ENCODE measurements at regions not wholly inside any gene's neighbourhood (a gene's known extent, or its start where the extent isn't known, plus 50 kb on each side); places are given as distances from the start of the nearest gene placed in this dataset. TPM values are rescaled to one million over a fixed set of nuclear protein-coding genes. Genes with fewer than 3 reads are reported as not detected.

DNA sequence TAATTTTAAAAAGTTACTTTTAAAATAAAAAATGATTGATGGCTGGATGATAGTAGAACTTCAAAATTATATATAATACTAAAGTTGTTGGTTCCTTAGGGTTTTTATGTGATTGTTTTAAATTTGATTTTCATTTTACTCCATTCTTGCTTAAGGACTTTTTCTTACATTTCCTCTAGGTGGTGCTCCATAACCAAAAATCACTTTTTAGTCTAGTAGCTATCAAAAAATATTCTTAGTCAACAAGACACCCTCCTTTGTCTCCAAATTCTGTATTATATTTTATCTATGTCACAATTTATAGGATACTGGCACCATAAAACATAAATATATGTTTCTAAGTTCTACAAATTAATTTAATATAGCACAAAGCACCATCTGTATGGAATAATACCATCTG lies 67.2 kb upstream of the BRWD3 start:
- POLR2A ChIA-PET = no interaction called here

More for the DNA sequence above, 67.2 kb upstream of the BRWD3 start:
- Histone ChIP-seq H3K36me3 (ENCODE audit: control insufficient read depth in 2 of 2, insufficient read depth in 2 of 2, low read length in 1 of 2) (no peaks in the 10 kb centered on the region), H3K4me3 (no peak overlapping the region), H3K9me3 (replicated peaks; ENCODE audit: control insufficient read depth, insufficient read depth, low read length) (no peaks in the 10 kb centered on the region), H3K4me2 (ENCODE audit: control insufficient read depth, insufficient read depth) (no peak overlapping the region), H3K27ac (ENCODE audit: control insufficient read depth, insufficient read depth) (no peak overlapping the region), H3K27me3 (replicated peaks in 1 of 2; ENCODE audit: control insufficient read depth in 2 of 2, insufficient read depth in 2 of 2, low read length in 1 of 2) (no peaks in the 10 kb centered on the region), H3K9ac (ENCODE audit: control insufficient read depth, insufficient read depth, low read length) (no peak overlapping the region), H2AFZ (ENCODE audit: control insufficient read depth, low read depth, low read length) (no peak overlapping the region), H4K20me1 (ENCODE audit: control insufficient read depth, insufficient read depth) (no peaks in the 10 kb centered on the region), H3K4me1 (ENCODE audit: control insufficient read depth, insufficient read depth, low read length) (no peaks in the 10 kb centered on the region), H3K79me2 (ENCODE audit: control insufficient read depth, insufficient read depth, low read length) (no peaks in the 10 kb centered on the region)
- no peak for TF ChIP-seq TBL1XR1 (IDR thresholded peaks at IDR 0.05; ENCODE audit: low read depth, low read length)
- no peak for TF ChIP-seq SREBF2 (IDR thresholded peaks at IDR 0.05; ENCODE audit: low read length)
- TF ChIP-seq RFX5 (IDR thresholded peaks at IDR 0.05; ENCODE audit: low read depth, low read length) = no peak
- TF ChIP-seq RAD21 (IDR thresholded peaks at IDR 0.05; ENCODE audit: insufficient read depth, low read depth, low read length) = peak; percentile 65
- no peak for TF ChIP-seq RBBP5 (conservative IDR thresholded peaks at IDR 0.05)
- TF ChIP-seq SMC3 (IDR thresholded peaks at IDR 0.05; ENCODE audit: borderline replicate concordance, low read length) = peak; percentile 37; the same call in 1 of the 2 replicates
- TF ChIP-seq, protein P1, sequence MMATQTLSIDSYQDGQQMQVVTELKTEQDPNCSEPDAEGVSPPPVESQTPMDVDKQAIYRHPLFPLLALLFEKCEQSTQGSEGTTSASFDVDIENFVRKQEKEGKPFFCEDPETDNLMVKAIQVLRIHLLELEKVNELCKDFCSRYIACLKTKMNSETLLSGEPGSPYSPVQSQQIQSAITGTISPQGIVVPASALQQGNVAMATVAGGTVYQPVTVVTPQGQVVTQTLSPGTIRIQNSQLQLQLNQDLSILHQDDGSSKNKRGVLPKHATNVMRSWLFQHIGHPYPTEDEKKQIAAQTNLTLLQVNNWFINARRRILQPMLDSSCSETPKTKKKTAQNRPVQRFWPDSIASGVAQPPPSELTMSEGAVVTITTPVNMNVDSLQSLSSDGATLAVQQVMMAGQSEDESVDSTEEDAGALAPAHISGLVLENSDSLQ (IDR thresholded peaks at IDR 0.05) = no peak
- TF ChIP-seq, protein P2, sequence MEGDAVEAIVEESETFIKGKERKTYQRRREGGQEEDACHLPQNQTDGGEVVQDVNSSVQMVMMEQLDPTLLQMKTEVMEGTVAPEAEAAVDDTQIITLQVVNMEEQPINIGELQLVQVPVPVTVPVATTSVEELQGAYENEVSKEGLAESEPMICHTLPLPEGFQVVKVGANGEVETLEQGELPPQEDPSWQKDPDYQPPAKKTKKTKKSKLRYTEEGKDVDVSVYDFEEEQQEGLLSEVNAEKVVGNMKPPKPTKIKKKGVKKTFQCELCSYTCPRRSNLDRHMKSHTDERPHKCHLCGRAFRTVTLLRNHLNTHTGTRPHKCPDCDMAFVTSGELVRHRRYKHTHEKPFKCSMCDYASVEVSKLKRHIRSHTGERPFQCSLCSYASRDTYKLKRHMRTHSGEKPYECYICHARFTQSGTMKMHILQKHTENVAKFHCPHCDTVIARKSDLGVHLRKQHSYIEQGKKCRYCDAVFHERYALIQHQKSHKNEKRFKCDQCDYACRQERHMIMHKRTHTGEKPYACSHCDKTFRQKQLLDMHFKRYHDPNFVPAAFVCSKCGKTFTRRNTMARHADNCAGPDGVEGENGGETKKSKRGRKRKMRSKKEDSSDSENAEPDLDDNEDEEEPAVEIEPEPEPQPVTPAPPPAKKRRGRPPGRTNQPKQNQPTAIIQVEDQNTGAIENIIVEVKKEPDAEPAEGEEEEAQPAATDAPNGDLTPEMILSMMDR (IDR thresholded peaks at IDR 0.05 in 2 of 3, conservative IDR thresholded peaks at IDR 0.05 in 1 of 3; ENCODE audit: control insufficient read depth in 2 of 3, extremely low read depth in 1 of 3, insufficient read depth in 1 of 3, low read depth in 3 of 3, low read length in 3 of 3) = peak; percentile 30 to 49 (median 36); a peak in 4 of 6 replicates
- no peak for TF ChIP-seq CEBPB (IDR thresholded peaks at IDR 0.05; ENCODE audit: borderline replicate concordance in 1 of 2, low read depth in 2 of 2, low read length in 2 of 2)
- TF ChIP-seq GATAD2B (conservative IDR thresholded peaks at IDR 0.05; ENCODE audit: low read depth) = no peak
- ChIA-PET CTCF (interaction anchor here (0.7 to 2.2 kb wide), 7 partner anchors 244 to 1081 kb away, joined by 3 to 12 read pairs (median 7); no protein-coding TSS in a partner anchor), SMC1A (ENCODE audit: uncharacterized antibody, unreplicated experiment) (interaction anchor here (0.8 to 2.0 kb wide), 4 partner anchors 197 to 500 kb away, joined by 3 to 10 read pairs (median 6); no protein-coding TSS in a partner anchor), RAD21 (ENCODE audit: unreplicated experiment) (interaction anchor here (1.0 to 1.5 kb wide), 4 partner anchors 244 to 501 kb away, joined by 3 to 9 read pairs (median 6); no protein-coding TSS in a partner anchor)
- DNase-seq (ENCODE audit: low read depth, low spot score) (peak; percentile 1), ATAC-seq (0 out of 3 replicates have a peak, but pooled peaks have one; percentile 37), FAIRE-seq (no peak)
- intact Hi-C loops (cut with micrococcal nuclease; ENCODE audit: unreplicated experiment) = loop anchor here (1.0 kb wide), 2 partner anchors 318 to 500 kb away; no protein-coding TSS in a partner anchor
- BruUV-seq (replicated peaks) = no TSS peak
- in situ Hi-C loops (cut with MboI) = loop anchor here (5.0 to 10.0 kb wide), 2 partner anchors 320 to 498 kb away; no protein-coding TSS in a partner anchor

Small RNAs in the stretch of these regions (small RNA-seq; reads per million reads assigned to genes)
- not detected for gene RNU6-493P
